ENCODE measurements at regions not wholly inside any gene's neighbourhood (a gene's known extent, or its start where the extent isn't known, plus 50 kb on each side); places are given as distances from the start of the nearest gene placed in this dataset.
A peak's percentile ranks its signal among the peaks of the same experiment; 100 is the strongest.

DNA sequence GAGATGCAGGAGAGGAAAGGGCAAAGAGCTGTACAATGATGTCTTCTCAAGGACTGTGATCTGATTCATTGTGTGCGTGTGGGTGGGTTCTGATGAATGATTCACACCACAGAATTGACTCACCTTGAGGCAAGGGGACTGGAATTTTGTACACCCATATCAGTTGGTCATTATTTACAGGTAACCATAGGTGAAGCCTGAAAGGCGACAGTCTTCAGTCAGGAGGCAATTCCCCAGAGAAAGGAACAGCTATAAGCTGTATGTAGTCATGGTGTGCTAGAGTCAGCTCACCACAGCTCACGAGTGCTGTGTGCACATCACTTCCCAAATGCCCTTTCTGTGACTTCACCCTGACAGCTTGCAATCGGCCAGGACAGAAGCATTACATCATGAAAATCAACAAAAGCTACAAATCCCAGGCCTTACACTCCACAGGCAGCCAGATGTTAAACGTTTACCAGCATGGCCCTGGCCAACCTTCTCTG is 87.6 kb upstream of the RPS23 start:
- Mint-ChIP-seq H3K9me3 (no peaks in the 10 kb centered on the region), H3K36me3 (no peaks in the 10 kb centered on the region), H3K4me3 (no peak overlapping the region), H3K27me3 (ENCODE audit: insufficient read depth, low read depth) (peaks cover 6% of the 10 kb centered on the region), H3K27ac (no peak overlapping the region), H3K4me1 (peaks cover 10% of the 10 kb centered on the region)
- no peaks in the 10 kb centered on the region for H3K36me3 ChIP-seq
- no peaks in the 10 kb centered on the region for H4K20me1 ChIP-seq (ENCODE audit: low read depth)
- TF ChIP-seq EZH2 (IDR thresholded peaks at IDR 0.05) = no peak
- no peak for TF ChIP-seq EZH2phosphoT487 (IDR thresholded peaks at IDR 0.05)
- TF ChIP-seq, protein P1, sequence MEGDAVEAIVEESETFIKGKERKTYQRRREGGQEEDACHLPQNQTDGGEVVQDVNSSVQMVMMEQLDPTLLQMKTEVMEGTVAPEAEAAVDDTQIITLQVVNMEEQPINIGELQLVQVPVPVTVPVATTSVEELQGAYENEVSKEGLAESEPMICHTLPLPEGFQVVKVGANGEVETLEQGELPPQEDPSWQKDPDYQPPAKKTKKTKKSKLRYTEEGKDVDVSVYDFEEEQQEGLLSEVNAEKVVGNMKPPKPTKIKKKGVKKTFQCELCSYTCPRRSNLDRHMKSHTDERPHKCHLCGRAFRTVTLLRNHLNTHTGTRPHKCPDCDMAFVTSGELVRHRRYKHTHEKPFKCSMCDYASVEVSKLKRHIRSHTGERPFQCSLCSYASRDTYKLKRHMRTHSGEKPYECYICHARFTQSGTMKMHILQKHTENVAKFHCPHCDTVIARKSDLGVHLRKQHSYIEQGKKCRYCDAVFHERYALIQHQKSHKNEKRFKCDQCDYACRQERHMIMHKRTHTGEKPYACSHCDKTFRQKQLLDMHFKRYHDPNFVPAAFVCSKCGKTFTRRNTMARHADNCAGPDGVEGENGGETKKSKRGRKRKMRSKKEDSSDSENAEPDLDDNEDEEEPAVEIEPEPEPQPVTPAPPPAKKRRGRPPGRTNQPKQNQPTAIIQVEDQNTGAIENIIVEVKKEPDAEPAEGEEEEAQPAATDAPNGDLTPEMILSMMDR (IDR thresholded peaks at IDR 0.05) = no peak
- DNase-seq (ENCODE audit: low spot score) = no peak
- H3K9me3 ChIP-seq (ENCODE audit: low read depth) = no peaks in the 10 kb centered on the region
- no peaks in the 10 kb centered on the region for H3K79me2 ChIP-seq (ENCODE audit: low read depth)
- no peak overlapping the region for H3K27ac ChIP-seq
- no peaks in the 10 kb centered on the region for H3F3A ChIP-seq (ENCODE audit: low read depth)
- H3K4me1 ChIP-seq = peaks cover 2% of the 10 kb centered on the region
- H3K9ac ChIP-seq = no peak overlapping the region
- H3K27me3 ChIP-seq = no peaks in the 10 kb centered on the region
- no peak overlapping the region for H3K4me2 ChIP-seq
- no peak overlapping the region for H2AFZ ChIP-seq (replicated peaks)
- H3K4me3 ChIP-seq = no peak overlapping the region

DNA sequence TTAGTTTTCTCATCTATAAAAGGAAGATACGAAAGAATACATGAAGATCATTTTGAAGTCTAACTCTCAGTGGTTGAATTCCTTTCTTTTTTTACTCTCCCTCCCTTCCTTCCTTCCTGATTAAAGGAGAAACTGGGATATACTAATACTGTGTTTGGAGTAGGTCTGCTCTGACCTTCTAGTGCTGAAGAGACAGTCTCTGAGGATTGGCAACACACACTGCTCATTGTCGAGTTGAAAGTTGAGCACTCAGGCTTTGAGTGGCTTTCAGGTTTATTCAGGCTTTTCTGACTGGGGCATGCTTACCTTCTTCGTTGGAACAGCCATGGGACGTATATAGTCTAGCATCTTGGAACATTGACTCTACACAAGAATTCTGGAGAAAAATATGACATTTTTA is 86.9 kb upstream of the RPS23 start:
- Mint-ChIP-seq H3K4me3 (no peak overlapping the region), H3K27me3 (ENCODE audit: insufficient read depth, low read depth) (peaks cover 6% of the 10 kb centered on the region), H3K4me1 (peaks cover 18% of the 10 kb centered on the region), H3K36me3 (no peaks in the 10 kb centered on the region), H3K27ac (no peak overlapping the region), H3K9me3 (no peaks in the 10 kb centered on the region)
- H3K79me2 ChIP-seq (ENCODE audit: low read depth) = no peaks in the 10 kb centered on the region
- peaks cover 7% of the 10 kb centered on the region for H3K4me1 ChIP-seq
- H3K4me3 ChIP-seq = no peak overlapping the region
- no peak overlapping the region for H3K4me2 ChIP-seq
- no peaks in the 10 kb centered on the region for H3K9me3 ChIP-seq (ENCODE audit: low read depth)
- H3F3A ChIP-seq (ENCODE audit: low read depth) = no peaks in the 10 kb centered on the region
- no peak overlapping the region for H3K27ac ChIP-seq
- no peaks in the 10 kb centered on the region for H4K20me1 ChIP-seq (ENCODE audit: low read depth)
- peak overlapping the region; percentile 7 for H2AFZ ChIP-seq (replicated peaks)
- no peaks in the 10 kb centered on the region for H3K27me3 ChIP-seq
- H3K36me3 ChIP-seq = no peaks in the 10 kb centered on the region
- no peak overlapping the region for H3K9ac ChIP-seq
- DNase-seq (ENCODE audit: low spot score) = no peak
- TF ChIP-seq EZH2phosphoT487 (IDR thresholded peaks at IDR 0.05) (no peak), EZH2 (IDR thresholded peaks at IDR 0.05) (no peak)
- TF ChIP-seq, protein P1 (IDR thresholded peaks at IDR 0.05) = no peak

DNA sequence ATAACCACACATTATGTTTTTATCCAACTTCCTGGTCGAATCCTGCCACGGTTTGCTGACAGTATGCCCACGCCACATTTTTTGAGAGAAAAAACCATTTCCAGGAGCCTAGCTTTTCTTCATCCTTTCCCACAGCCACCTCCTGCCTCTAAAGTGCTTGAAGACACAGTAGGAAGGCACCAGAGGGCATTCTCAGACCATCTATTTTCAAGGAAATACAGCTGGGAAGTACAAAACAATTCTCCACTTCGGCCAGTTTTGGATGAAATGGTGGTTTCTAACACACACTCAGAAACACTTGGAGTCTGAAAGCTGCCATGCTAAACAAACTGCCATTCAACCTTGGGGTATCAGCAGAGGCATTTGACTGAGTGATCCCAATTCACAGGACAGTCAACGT is 86.3 kb upstream of the RPS23 start:
- Histone ChIP-seq H3K9me3 (ENCODE audit: low read depth) (no peaks in the 10 kb centered on the region), H3K27me3 (no peaks in the 10 kb centered on the region), H3K4me1 (peaks cover 12% of the 10 kb centered on the region), H3K79me2 (ENCODE audit: low read depth) (no peaks in the 10 kb centered on the region), H3K27ac (no peak overlapping the region), H3K36me3 (no peaks in the 10 kb centered on the region), H3K9ac (no peak overlapping the region), H3F3A (ENCODE audit: low read depth) (no peaks in the 10 kb centered on the region), H3K4me2 (no peak overlapping the region), H2AFZ (replicated peaks) (peak overlapping the region; percentile 7), H3K4me3 (no peak overlapping the region), H4K20me1 (ENCODE audit: low read depth) (no peaks in the 10 kb centered on the region)
- Mint-ChIP-seq H3K4me1 (peaks cover 23% of the 10 kb centered on the region), H3K36me3 (no peaks in the 10 kb centered on the region), H3K27me3 (ENCODE audit: insufficient read depth, low read depth) (peaks cover 6% of the 10 kb centered on the region), H3K27ac (no peak overlapping the region), H3K9me3 (no peaks in the 10 kb centered on the region), H3K4me3 (no peak overlapping the region)
- TF ChIP-seq EZH2phosphoT487 (IDR thresholded peaks at IDR 0.05) (no peak), EZH2 (IDR thresholded peaks at IDR 0.05) (no peak)
- TF ChIP-seq, protein P1 (IDR thresholded peaks at IDR 0.05) = peak; percentile 55
- peak; percentile 48 for DNase-seq (ENCODE audit: low spot score)
